Stimulated activated CD4-positive, alpha-beta T cell treated with anti-CD3 and anti-CD28 coated beads, Interleukin-15, amount 100 ng/mL, for 24 hours (primary cell): ENCODE measurements at regions not wholly inside any gene's neighbourhood (a gene's known extent, or its start where the extent isn't known, plus 50 kb on each side); places are given as distances from the start of the nearest gene placed in this dataset.
"Not testable (repeated sequence)": the region's sequence is repeated elsewhere in the genome, so short reads cannot be mapped to it uniquely, and the experiment has no call there.

Source experiments
- DNase-seq: peaks from one replicate; pipeline ENCODE4 v3.0.0-alpha.2; 2020

DNA sequence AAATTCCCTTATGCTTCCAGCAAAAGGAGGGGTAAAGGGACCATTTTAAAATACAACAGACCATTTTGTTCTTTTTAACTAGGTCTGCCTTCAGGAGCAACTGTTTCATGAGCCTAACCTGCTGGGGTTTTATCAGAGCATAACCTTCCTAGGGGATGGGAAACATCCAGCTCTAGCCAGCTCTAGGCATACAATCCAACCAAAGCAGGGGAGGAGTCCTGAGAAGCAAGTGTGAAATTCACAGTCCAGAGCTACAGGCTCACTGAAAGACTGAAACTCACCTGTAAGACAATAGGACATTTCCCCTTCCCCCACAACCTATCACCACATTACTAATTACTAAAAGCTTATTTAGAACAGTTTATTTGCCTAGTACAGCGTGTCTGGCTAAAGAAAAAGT is 1296.6 kb upstream of the DDX18 start:
- DNase-seq = no peak

GRCh38 chr2:116537811-116538210 is 1276.7 kb upstream of the DDX18 start:
- DNase-seq = no peak

DNA sequence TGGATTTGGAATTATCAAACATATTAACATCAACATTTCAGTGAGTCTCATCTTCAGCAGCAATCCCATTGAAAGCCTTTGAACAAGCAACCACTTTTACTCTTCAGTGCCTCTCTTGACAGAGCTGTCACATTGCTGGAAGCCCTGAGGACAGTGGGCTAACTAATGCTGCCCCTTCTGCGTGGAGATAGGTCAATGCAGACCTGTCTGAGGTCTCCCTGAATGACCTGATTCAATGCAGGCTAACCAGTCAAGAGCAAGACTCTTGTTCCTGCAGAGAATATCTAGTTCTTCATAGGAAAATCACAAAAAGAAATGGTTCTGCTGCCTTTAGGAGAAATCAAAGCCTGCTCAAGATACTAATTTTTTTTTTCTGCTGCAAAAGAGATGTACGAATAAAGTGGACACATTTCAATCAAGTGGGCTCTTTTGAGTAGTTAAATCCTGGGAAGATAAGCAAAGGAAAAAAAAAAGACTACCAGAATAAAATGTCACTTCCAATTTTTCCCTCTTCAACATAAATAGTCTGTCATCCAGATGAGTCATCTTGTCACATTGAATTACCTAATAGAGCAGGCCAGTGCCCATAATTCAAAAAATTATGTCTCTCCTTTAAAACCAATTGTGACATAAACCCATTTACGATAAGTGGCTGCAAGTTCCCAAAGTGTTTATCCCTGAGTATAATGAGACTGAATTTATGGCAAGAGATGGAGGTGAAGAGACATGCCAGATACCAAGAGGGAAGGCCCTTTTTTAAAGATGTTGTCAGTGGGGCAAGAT is 1269.0 kb upstream of the DDX18 start:
- no peak for DNase-seq

- DNase-seq = not testable (repeated sequence)
These were observed 1261.6 kb upstream of the DDX18 start for GRCh38 chr2:116552738-116553419.

DNA sequence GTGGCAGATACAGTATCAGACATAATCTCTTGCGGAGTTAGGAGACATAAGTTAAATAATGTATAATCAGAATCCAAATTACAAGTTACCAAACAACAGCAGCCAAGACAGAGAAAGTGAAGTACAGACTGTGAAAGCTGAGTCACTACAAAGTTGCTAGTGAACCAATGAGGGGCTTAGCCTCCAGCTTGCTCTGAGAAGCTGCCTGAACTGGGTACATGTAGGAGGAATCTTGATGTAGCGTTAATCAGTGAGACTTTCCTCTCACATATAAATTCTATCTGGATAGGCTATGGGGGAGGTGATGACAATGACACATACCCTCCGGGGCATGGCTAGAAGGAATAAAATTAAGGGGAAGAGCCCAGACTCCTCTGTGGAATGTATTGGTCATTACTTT is 1234.3 kb upstream of the DDX18 start:
- DNase-seq = no peak

DNA sequence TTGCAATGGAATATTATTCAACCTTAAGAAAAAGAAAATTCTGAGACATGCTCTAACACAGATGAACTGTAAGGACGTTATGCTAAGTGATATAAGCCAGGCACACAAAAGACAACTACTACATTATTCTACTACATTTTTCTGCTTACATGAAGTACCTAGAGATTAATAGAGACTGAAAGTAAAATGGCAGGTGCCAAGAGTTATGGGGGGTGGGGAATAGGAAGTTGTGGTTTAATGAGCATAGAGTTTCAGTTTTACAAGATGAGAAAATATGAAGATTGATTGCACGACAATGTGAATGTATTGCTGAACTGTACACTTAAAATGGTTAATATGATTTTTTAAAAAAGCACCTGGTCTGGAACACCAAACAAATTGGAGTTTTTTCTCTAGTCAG is 1231.6 kb upstream of the DDX18 start:
- no peak for DNase-seq

- DNase-seq = no peak
These were observed 1228.7 kb upstream of the DDX18 start for GRCh38 chr2:116585669-116586327.

GRCh38 chr2:116586328-116586689 is 1228.2 kb upstream of the DDX18 start:
- no peak for DNase-seq
